Neuronal stem cell (in vitro differentiated cells): ENCODE measurements at regions not wholly inside any gene's neighbourhood (a gene's known extent, or its start where the extent isn't known, plus 50 kb on each side); places are given as distances from the start of the nearest gene placed in this dataset.

Experiments used
- DNase-seq: peaks from one replicate; pipeline ENCODE4 v3.0.0-alpha.2; 2013; ENCODE audit warnings: low spot score
- H2AFZ ChIP-seq: one replicate; pipeline ENCODE4 v1.6.1; 2013; ENCODE audit warnings: mild to moderate bottlenecking, low read length, inconsistent platforms
- H2AK5ac ChIP-seq: 2 replicates; pipeline ENCODE4 v1.6.1; 2013; ENCODE audit warnings: low read depth, mild to moderate bottlenecking, inconsistent platforms, low read length, moderate library complexity, mixed read lengths
- H2BK120ac ChIP-seq: 2 replicates; pipeline ENCODE4 v1.6.1; 2013; ENCODE audit warnings: low read depth, mild to moderate bottlenecking, inconsistent platforms, low read length, moderate library complexity, mixed read lengths
- H2BK12ac ChIP-seq: one replicate; pipeline ENCODE4 v1.6.1; 2013; ENCODE audit warnings: low read length, inconsistent platforms
- H2BK15ac ChIP-seq: 2 replicates; pipeline ENCODE4 v1.6.1; 2013; ENCODE audit warnings: mild to moderate bottlenecking, low read length, inconsistent platforms, mixed read lengths
- H2BK5ac ChIP-seq: one replicate; pipeline ENCODE4 v1.6.1; 2013; ENCODE audit warnings: inconsistent platforms, mild to moderate bottlenecking, low read length, moderate library complexity
- H3K14ac ChIP-seq: one replicate; pipeline ENCODE4 v1.6.1; 2013; ENCODE audit warnings: low read length, inconsistent platforms
- H3K18ac ChIP-seq: 2 replicates; pipeline ENCODE4 v1.6.1; 2013; ENCODE audit warnings: low read length, inconsistent platforms
- H3K23ac ChIP-seq: 2 replicates; pipeline ENCODE4 v1.6.1; 2013; ENCODE audit warnings: low read depth, mild to moderate bottlenecking, mixed read lengths, low read length, inconsistent platforms; ENCODE audit not compliant: poor library complexity
- H3K27ac ChIP-seq: replicated peaks from 3 replicates; pipeline ENCODE4 v1.5.1; 2013; ENCODE audit warnings: low read length, inconsistent platforms
- H3K27me3 ChIP-seq, 3 experiments: 2 replicates each; pipeline ENCODE4 v1.6.1; 2013; ENCODE audit warnings: low read length in 3 of 3, mild to moderate bottlenecking in 2 of 3, inconsistent platforms in 1 of 3, low read depth in 1 of 3, mixed read lengths in 1 of 3, moderate library complexity in 1 of 3; ENCODE audit not compliant: control insufficient read depth in 3 of 3, insufficient read depth in 3 of 3
- H3K36me3 ChIP-seq, 2 donors: replicated peaks in 1 of 2; 2 replicates each; pipeline ENCODE4 v1.6.1; 2013; ENCODE audit warnings: low read length in 2 of 2; ENCODE audit not compliant: control insufficient read depth in 2 of 2, insufficient read depth in 2 of 2
- H3K4ac ChIP-seq: 2 replicates; pipeline ENCODE4 v1.6.1; 2013; ENCODE audit warnings: inconsistent platforms, mild to moderate bottlenecking, low read length, moderate library complexity
- H3K4me1 ChIP-seq, 2 donors: 1 replicate in 1 of 2; 2 replicates in 1 of 2; pipeline ENCODE4 v1.6.1; 2013; ENCODE audit warnings: low read length in 2 of 2, low read depth in 1 of 2; ENCODE audit not compliant: control insufficient read depth in 2 of 2, insufficient read depth in 1 of 2
- H3K4me2 ChIP-seq: one replicate; pipeline ENCODE4 v1.6.1; 2013; ENCODE audit warnings: mild to moderate bottlenecking, low read length, inconsistent platforms; ENCODE audit not compliant: insufficient read depth, poor library complexity, severe bottlenecking
- H3K4me3 ChIP-seq, 2 donors: 2 replicates each; pipeline ENCODE4 v1.5.1; 2013; ENCODE audit warnings: low read length in 2 of 2, mild to moderate bottlenecking in 2 of 2, inconsistent platforms in 1 of 2, moderate library complexity in 1 of 2
- H3K79me1 ChIP-seq: one replicate; pipeline ENCODE4 v1.6.1; 2013; ENCODE audit warnings: low read depth, mild to moderate bottlenecking, inconsistent platforms, low read length, moderate library complexity
- H3K9ac ChIP-seq: one replicate; pipeline ENCODE4 v1.6.1; 2013; ENCODE audit warnings: mild to moderate bottlenecking, low read depth, low read length, inconsistent platforms; ENCODE audit not compliant: poor library complexity
- H3K9me3 ChIP-seq, 2 donors: replicated peaks in 1 of 2; 2 replicates each; pipeline versions ENCODE3 to v1.6.1; 2013; ENCODE audit warnings: low read length in 2 of 2, mild to moderate bottlenecking in 2 of 2, inconsistent platforms in 1 of 2, low read depth in 1 of 2, mixed read lengths in 1 of 2, moderate library complexity in 1 of 2; ENCODE audit not compliant: control insufficient read depth in 2 of 2, insufficient read depth in 1 of 2
- H4K8ac ChIP-seq: one replicate; pipeline ENCODE4 v1.6.1; 2013; ENCODE audit warnings: low read depth, mild to moderate bottlenecking, inconsistent platforms, low read length, moderate library complexity
- H4K91ac ChIP-seq: one replicate; pipeline ENCODE4 v1.6.1; 2013; ENCODE audit warnings: low read length, low read depth, mild to moderate bottlenecking, inconsistent platforms; ENCODE audit not compliant: poor library complexity
- WGBS, 2 donors: extraction: QIAGEN DNeasy Blood & Tissue Kit; methylation state at CpG; one replicate each; pipeline ENCODE4 v1.1.7; 2013; ENCODE audit warnings: missing lambda C conversion rate in 2 of 2, mixed read lengths in 1 of 2; ENCODE audit not compliant: insufficient read length in 2 of 2, insufficient replicate concordance in 1 of 2; ENCODE audit errors: extremely low coverage in 2 of 2; 5-methylcytosine and 5-hydroxymethylcytosine counted together

GRCh38 chr16:82382521-82382920 lies 212.5 kb upstream of the MPHOSPH6 start:
- Histone ChIP-seq H3K9ac (no peak overlapping the region), H4K8ac (no peak overlapping the region), H2AK5ac (no peak overlapping the region), H3K23ac (no peak overlapping the region), H3K14ac (no peak overlapping the region), H2BK12ac (no peak overlapping the region), H3K18ac (no peak overlapping the region), H3K27me3 (no peaks in the 10 kb centered on the region), H3K4ac (no peak overlapping the region), H3K4me1 (no peaks in the 10 kb centered on the region), H3K9me3 (no peaks in the 10 kb centered on the region), H3K4me3 (no peak overlapping the region), H3K27ac (no peak overlapping the region), H3K36me3 (no peaks in the 10 kb centered on the region), H2BK5ac (no peak overlapping the region), H3K79me1 (no peaks in the 10 kb centered on the region), H2BK120ac (no peak overlapping the region), H2BK15ac (no peak overlapping the region), H4K91ac (no peak overlapping the region), H2AFZ (no peak overlapping the region), H3K4me2 (no peak overlapping the region)
- no peak for DNase-seq
- no CpG with 5 or more reads among the region's 4 CpGs for WGBS, 2 donors

- WGBS, 2 donors: no CpG with 5 or more reads among the region's 5 CpGs
Measured at GRCh38 chr16:82379551-82379950, 209.5 kb upstream of the MPHOSPH6 start.

GRCh38 chr16:82373976-82374375 lies 204.0 kb upstream of the MPHOSPH6 start:
- no peak overlapping the region for H2BK5ac ChIP-seq
- no peaks in the 10 kb centered on the region for H3K9me3 ChIP-seq
- no peak overlapping the region for H3K9ac ChIP-seq
- H3K23ac ChIP-seq: no peak overlapping the region
- H3K4me3 ChIP-seq: no peak overlapping the region
- H2BK120ac ChIP-seq: no peak overlapping the region
- DNase-seq: no peak
- H3K4ac ChIP-seq: no peak overlapping the region
- no peak overlapping the region for H3K18ac ChIP-seq
- no peak overlapping the region for H3K14ac ChIP-seq
- H3K27ac ChIP-seq: no peak overlapping the region
- H4K8ac ChIP-seq: no peak overlapping the region
- H2AK5ac ChIP-seq: no peak overlapping the region
- H3K36me3 ChIP-seq: no peaks in the 10 kb centered on the region
- no CpG with 5 or more reads among the region's 2 CpGs for WGBS, 2 donors
- no peak overlapping the region for H2BK12ac ChIP-seq
- no peaks in the 10 kb centered on the region for H3K4me1 ChIP-seq
- no peak overlapping the region for H2AFZ ChIP-seq
- H3K4me2 ChIP-seq: no peak overlapping the region
- no peaks in the 10 kb centered on the region for H3K27me3 ChIP-seq
- no peak overlapping the region for H2BK15ac ChIP-seq
- H3K79me1 ChIP-seq: no peaks in the 10 kb centered on the region
- H4K91ac ChIP-seq: no peak overlapping the region

More at GRCh38 chr16:82379551-82379950, 209.5 kb upstream of the MPHOSPH6 start:
- H3K23ac ChIP-seq: no peak overlapping the region
- H3K14ac ChIP-seq: no peak overlapping the region
- no peak overlapping the region for H2BK120ac ChIP-seq
- no peaks in the 10 kb centered on the region for H3K79me1 ChIP-seq
- DNase-seq: no peak
- no peaks in the 10 kb centered on the region for H3K27me3 ChIP-seq
- H3K27ac ChIP-seq: no peak overlapping the region
- H3K4me2 ChIP-seq: no peak overlapping the region
- H4K91ac ChIP-seq: no peak overlapping the region
- H3K4me1 ChIP-seq: no peaks in the 10 kb centered on the region
- no peak overlapping the region for H3K4ac ChIP-seq
- H3K18ac ChIP-seq: no peak overlapping the region
- H3K36me3 ChIP-seq: no peaks in the 10 kb centered on the region
- H2BK12ac ChIP-seq: no peak overlapping the region
- no peak overlapping the region for H3K9ac ChIP-seq
- no peaks in the 10 kb centered on the region for H3K9me3 ChIP-seq
- H4K8ac ChIP-seq: no peak overlapping the region
- H2BK15ac ChIP-seq: no peak overlapping the region
- no peak overlapping the region for H2BK5ac ChIP-seq
- no peak overlapping the region for H2AFZ ChIP-seq
- no peak overlapping the region for H3K4me3 ChIP-seq
- H2AK5ac ChIP-seq: no peak overlapping the region

GRCh38 chr16:82370282-82370681 lies 200.3 kb upstream of the MPHOSPH6 start:
- H2BK12ac ChIP-seq: no peak overlapping the region
- H3K4me1 ChIP-seq: no peaks in the 10 kb centered on the region
- no peak overlapping the region for H2BK5ac ChIP-seq
- no peak overlapping the region for H2AK5ac ChIP-seq
- no peak overlapping the region for H3K23ac ChIP-seq
- no CpG with 5 or more reads among the region's 1 CpG for WGBS, 2 donors
- H2AFZ ChIP-seq: no peak overlapping the region
- H3K27me3 ChIP-seq: no peaks in the 10 kb centered on the region
- DNase-seq: no peak
- no peak overlapping the region for H3K9ac ChIP-seq
- no peak overlapping the region for H3K27ac ChIP-seq
- H3K9me3 ChIP-seq: no peaks in the 10 kb centered on the region
- no peak overlapping the region for H4K91ac ChIP-seq
- no peaks in the 10 kb centered on the region for H3K36me3 ChIP-seq
- no peak overlapping the region for H4K8ac ChIP-seq
- H2BK15ac ChIP-seq: no peak overlapping the region
- no peak overlapping the region for H3K4ac ChIP-seq
- H2BK120ac ChIP-seq: no peak overlapping the region
- H3K4me2 ChIP-seq: no peak overlapping the region
- H3K18ac ChIP-seq: no peak overlapping the region
- H3K4me3 ChIP-seq: no peak overlapping the region
- H3K14ac ChIP-seq: no peak overlapping the region
- H3K79me1 ChIP-seq: no peaks in the 10 kb centered on the region
